ENCODE measurements at regions not wholly inside any gene's neighbourhood (a gene's known extent, or its start where the extent isn't known, plus 50 kb on each side); places are given as distances from the start of the nearest gene placed in this dataset.

DNA sequence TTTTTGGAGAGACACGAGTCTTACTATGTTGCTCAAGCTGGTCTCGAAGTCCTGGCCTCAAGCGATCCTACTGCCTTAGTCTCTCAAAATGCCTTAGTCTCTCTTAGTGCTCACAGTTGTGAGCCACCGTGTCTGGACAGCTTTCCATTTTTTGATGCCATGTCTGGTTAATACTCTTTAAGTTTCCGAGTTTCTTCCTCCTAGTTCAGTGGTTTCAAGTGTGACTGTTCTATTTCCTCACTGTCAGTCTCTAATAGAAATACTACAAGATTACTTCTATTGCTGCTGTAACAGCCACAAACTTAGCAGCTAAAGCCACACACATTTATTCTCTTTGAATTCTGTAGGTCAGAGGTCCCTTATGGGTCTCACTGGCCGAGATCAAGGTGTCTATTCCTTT is 125.1 kb upstream of the MGAT5 start (continued):
- TF ChIP-seq CHD2 (IDR thresholded peaks at IDR 0.05; ENCODE audit: borderline replicate concordance, low read depth, low read length), result no peak
- no peak for TF ChIP-seq SMC3 (IDR thresholded peaks at IDR 0.05; ENCODE audit: borderline replicate concordance, low read length)

GRCh38 chr2:134129900-134130537 is 123.9 kb upstream of the MGAT5 start:
- H2AFZ ChIP-seq (ENCODE audit: control insufficient read depth, low read depth, low read length), result no peak overlapping the region

More at GRCh38 chr2:134129900-134130537, 123.9 kb upstream of the MGAT5 start:
- Histone ChIP-seq H3K9ac (ENCODE audit: control insufficient read depth, insufficient read depth, low read length) (no peak overlapping the region), H3K27me3 (replicated peaks in 1 of 2; ENCODE audit: control insufficient read depth in 2 of 2, insufficient read depth in 2 of 2, low read length in 1 of 2) (no peaks in the 10 kb centered on the region), H3K27ac (ENCODE audit: control insufficient read depth, insufficient read depth) (no peak overlapping the region), H3K9me3 (replicated peaks; ENCODE audit: control insufficient read depth, insufficient read depth, low read length) (no peaks in the 10 kb centered on the region; the same call in 2 of the 3 replicates), H3K4me3 (no peak overlapping the region), H3K36me3 (ENCODE audit: control insufficient read depth in 2 of 2, insufficient read depth in 2 of 2, low read length in 1 of 2) (peaks cover 2 to 17% of the 10 kb centered on the region in 2 experiments; a peak in 3 of 4 replicates), H4K20me1 (ENCODE audit: control insufficient read depth, insufficient read depth) (no peaks in the 10 kb centered on the region; the same call in 1 of the 2 replicates), H3K79me2 (ENCODE audit: control insufficient read depth, insufficient read depth, low read length) (peaks cover 91% of the 10 kb centered on the region), H3K4me2 (ENCODE audit: control insufficient read depth, insufficient read depth) (no peak overlapping the region), H3K4me1 (ENCODE audit: control insufficient read depth, insufficient read depth, low read length) (peaks cover 20% of the 10 kb centered on the region)
- SMC1A ChIA-PET (ENCODE audit: uncharacterized antibody, unreplicated experiment), result interaction anchor here (0.9 to 4.2 kb wide), 4 partner anchors 9 to 109 kb away, joined by 3 to 21 read pairs (median 11); no protein-coding TSS in a partner anchor
- POLR2A ChIA-PET, result interaction anchor here (0.6 to 1.0 kb wide), 2 partner anchors 11 to 36 kb away, joined by 3 read pairs; no protein-coding TSS in a partner anchor
- DNase-seq (ENCODE audit: low read depth, low spot score) (no peak), FAIRE-seq (no peak), ATAC-seq (no peak)
- intact Hi-C loops (cut with micrococcal nuclease; ENCODE audit: unreplicated experiment) (no loop called here), in situ Hi-C loops (cut with MboI) (no loop called here)
- BruUV-seq (replicated peaks), result no TSS peak
- TF ChIP-seq SRF (IDR thresholded peaks at IDR 0.05; ENCODE audit: low read depth in 2 of 2, low read length in 2 of 2) (no peak), ATF7 (IDR thresholded peaks at IDR 0.05; ENCODE audit: low read depth) (no peak), RCOR1 (conservative IDR thresholded peaks at IDR 0.05; ENCODE audit: low read depth, low read length) (no peak), ZBTB11 (CRISPR knock-in tag; IDR thresholded peaks at IDR 0.05) (no peak), ZBTB33 (IDR thresholded peaks at IDR 0.05) (no peak), NBN (IDR thresholded peaks at IDR 0.05) (no peak), NR2C1 (IDR thresholded peaks at IDR 0.05) (no peak), IRF3 (IDR thresholded peaks at IDR 0.05) (no peak)
- RAD21 ChIA-PET (ENCODE audit: unreplicated experiment), result interaction anchor here (1.0 kb wide), 1 partner anchor 108 kb away, joined by 3 read pairs; no protein-coding TSS in a partner anchor
- CTCF ChIA-PET, result interaction anchor here (0.9 to 1.4 kb wide), 3 partner anchors 10 to 76 kb away, joined by 3 to 4 read pairs (median 4); no protein-coding TSS in a partner anchor
- WGBS (ENCODE audit: insufficient coverage, insufficient replicate concordance, low lambda C conversion rate, missing lambda C conversion rate), result 98% methylated on average over 28 of the region's 42 CpGs

All from GM12878 (cell line).